ENCODE measurements at regions not wholly inside any gene's neighbourhood (a gene's known extent, or its start where the extent isn't known, plus 50 kb on each side); places are given as distances from the start of the nearest gene placed in this dataset.

GRCh38 chr2:158732573-158733429, 62.3 kb upstream of the DAPL1 start:
- DNase-seq: no peak

GRCh38 chr2:158733430-158733755, 61.7 kb upstream of the DAPL1 start:
- no peak for DNase-seq

GRCh38 chr2:158734442-158734841, 60.7 kb upstream of the DAPL1 start:
- no peak for DNase-seq

GRCh38 chr2:158735822-158736580, 59.1 kb upstream of the DAPL1 start:
- DNase-seq: no peak

- DNase-seq: no peak
These were observed 56.8 kb upstream of the DAPL1 start for GRCh38 chr2:158738363-158738762.

GRCh38 chr2:158740127-158740526, 55.0 kb upstream of the DAPL1 start:
- DNase-seq: no peak

- DNase-seq: no peak
These were observed 54.5 kb upstream of the DAPL1 start for GRCh38 chr2:158740621-158741020.

GRCh38 chr2:158741625-158742024, 53.5 kb upstream of the DAPL1 start:
- no peak for DNase-seq

GRCh38 chr2:158742536-158742935, 52.6 kb upstream of the DAPL1 start:
- no peak for DNase-seq

- DNase-seq: no peak
These were observed 51.7 kb upstream of the DAPL1 start for GRCh38 chr2:158743466-158743865.

GRCh38 chr2:158743879-158744278, 51.2 kb upstream of the DAPL1 start:
- DNase-seq: peak; percentile 38

- no peak for DNase-seq
These were observed 49.9 kb upstream of the DAPL1 start for GRCh38 chr2:158745067-158745865.
